ENCODE measurements at regions not wholly inside any gene's neighbourhood (a gene's known extent, or its start where the extent isn't known, plus 50 kb on each side); places are given as distances from the start of the nearest gene placed in this dataset.

DNA sequence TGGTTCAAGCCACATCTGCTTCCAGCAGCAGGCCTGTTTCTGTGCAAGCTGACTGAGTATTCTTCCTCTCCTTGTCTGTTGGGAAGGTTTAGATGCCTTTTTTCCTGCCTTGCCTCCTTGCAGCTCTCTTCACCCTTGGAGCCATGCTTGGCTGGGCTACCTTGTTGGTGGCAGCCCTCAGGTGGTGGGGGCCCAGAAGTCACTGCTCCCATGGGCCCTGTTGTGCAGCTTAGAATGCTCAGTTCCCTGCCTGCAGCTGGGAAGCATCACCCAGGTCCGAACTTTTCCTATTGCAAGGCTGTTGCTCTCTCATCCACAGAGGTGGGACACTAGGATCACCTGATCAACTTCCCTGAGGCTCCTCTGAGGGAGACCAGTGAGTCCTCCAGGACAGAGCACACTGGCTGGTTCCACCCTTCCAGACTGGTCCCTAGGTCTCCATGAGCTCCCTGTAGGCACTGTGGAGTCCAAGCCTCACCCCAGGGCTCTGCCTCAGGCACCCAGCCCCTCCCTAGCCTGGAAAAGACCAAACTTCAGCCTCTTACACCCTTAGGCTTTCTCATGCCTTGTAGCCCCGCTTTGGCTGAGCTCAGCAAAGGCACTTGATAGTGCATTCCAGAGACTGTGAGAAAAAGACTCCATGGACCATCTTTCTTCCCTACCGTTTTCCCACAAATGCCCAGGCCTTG is 219.3 kb upstream of the SH3BP4 start:
- no peak for DNase-seq (ENCODE audit: extremely low read depth, low read depth, low spot score)

DNA sequence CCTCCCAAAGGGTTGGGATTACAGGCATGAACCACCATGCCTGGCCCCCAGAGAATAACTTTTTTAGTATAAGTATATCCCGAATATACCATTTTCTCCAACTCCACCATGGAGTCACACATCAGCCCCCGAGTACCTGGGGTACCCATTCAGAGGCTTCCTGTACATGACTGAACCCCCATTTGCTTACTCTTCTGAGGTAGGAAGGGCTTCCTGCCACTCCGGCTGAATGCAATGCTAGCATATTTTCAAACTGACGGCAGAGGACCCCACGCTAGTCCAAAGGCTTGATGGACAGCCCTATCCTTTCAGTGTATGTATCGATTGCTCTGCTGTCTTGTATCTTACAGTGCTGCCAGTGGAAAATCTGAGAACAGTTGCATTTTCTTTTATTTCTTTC is 220.6 kb upstream of the SH3BP4 start:
- no peak for DNase-seq (ENCODE audit: extremely low read depth, low read depth, low spot score)

DNA sequence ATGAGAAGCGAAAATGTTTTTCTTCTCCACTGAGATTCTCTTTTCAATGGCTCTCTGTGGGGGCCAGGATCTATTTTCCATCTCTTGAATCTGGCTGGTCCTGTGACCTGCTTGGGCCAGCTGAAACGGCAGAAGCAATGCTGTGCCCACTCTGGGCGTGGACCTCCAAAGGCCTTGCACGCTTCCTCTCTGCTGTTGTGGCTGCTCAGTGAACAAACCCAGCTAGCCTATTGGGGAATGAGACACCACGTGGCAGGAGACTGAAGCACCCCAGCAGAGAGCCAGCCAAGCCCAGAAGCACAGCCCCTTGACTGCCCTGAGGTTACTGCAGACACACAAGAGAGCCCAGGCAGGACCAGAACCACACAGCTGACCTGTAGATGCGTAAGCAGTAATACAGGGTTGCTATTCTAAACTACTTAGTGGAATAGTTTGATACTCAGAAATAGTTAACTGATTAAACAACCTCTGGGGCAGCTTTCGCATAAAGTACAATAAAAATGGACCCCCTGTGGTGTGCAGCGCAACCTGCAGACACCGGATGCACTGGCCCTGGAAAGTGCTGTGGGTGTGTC is 221.7 kb upstream of the SH3BP4 start:
- no peak for DNase-seq (ENCODE audit: extremely low read depth, low read depth, low spot score)

DNA sequence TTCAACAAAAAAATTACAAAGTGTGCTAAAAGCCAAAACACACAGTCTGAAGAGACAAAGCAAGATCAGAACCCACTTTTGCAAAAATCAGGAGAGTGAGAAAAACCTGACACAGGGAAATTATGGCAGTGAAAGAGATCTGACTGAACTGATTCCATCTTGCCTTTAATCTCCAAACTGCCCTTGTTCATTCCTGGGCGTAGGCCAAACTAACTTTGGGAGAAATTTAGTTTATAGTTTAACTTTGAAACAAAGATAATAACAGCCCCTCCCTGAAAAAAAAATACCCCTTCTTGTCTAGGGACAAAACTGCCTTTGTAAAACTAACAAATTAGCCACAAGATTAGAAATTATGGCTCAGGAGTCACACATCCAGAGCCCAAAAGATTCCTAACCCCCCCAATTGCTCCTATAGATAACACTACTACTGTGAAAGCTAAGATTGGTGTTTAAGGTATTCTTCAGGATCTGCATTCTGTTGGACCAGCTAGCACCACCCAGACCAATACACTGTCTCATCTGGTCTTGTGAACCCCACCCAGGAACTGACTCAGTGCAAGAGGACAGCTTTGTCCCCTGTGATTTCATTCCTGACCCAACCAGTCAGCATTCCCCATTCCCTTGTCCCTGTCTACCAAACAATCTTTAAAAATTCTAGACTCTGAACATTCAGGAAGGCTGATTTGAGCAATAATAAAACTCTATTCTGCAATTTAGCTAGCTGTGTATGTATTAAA is 226.1 kb upstream of the SH3BP4 start:
- no peak for DNase-seq (ENCODE audit: extremely low read depth, low read depth, low spot score)

DNA sequence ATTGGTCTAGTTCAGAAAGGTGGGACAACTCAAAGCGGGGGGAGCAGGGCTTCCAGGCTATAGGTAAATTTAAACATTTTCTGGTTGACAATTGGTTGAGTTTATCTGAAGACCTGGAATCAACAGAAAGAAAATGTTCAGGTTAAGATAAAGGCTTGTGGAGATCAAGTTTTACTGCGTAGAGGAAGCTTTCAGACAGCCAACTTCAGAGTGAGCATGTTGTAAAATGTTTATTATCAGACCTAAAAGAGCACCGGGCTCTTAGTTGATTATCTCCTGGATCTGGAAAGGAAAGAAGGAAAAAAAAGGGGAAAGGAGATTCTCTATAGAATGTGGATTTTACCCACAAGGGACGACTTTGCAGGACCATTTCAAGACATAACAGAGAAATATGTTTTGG is 227.0 kb upstream of the SH3BP4 start:
- DNase-seq (ENCODE audit: extremely low read depth, low read depth, low spot score) = no peak

DNA sequence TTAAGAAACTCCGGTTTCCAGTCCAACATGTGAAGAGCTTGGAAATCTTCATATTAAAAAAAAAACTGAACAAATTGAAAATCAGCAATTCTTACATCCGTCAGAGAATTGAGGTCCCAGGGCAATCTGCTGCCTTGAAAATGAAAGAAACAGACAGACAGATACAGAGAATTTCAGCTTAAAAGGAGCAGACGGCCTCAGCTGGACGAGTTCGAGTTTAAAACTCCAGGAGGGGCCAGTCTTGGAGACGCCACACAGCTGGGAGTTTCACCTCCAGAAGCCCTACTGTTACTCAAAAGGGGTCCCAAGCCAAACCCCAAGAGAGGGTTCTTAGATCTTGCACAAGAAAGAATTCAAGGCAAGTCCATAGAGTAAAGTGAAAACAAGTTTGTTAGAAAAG is 226.5 kb upstream of the ARL4C start:
- DNase-seq (ENCODE audit: extremely low read depth, low read depth, low spot score) = no peak

DNA sequence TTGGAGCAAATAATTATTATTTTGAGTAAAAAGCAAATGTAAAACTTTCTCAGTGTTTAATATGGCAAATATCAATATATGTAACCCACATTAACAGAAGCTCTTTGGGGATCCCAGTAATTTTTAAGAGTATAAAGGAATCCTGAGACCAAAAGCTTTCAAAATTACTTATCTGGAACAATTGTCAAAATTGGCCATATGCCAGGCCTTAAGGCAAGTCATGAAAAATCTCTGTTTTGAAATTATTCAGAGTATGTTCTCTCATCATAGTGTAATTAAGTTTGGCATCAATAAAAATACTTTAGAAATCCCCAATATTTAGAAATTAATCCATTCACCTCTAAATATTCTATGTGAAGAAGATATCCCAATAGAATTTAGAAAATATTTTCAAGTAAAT is 225.3 kb upstream of the ARL4C start:
- no peak for DNase-seq (ENCODE audit: extremely low read depth, low read depth, low spot score)

DNA sequence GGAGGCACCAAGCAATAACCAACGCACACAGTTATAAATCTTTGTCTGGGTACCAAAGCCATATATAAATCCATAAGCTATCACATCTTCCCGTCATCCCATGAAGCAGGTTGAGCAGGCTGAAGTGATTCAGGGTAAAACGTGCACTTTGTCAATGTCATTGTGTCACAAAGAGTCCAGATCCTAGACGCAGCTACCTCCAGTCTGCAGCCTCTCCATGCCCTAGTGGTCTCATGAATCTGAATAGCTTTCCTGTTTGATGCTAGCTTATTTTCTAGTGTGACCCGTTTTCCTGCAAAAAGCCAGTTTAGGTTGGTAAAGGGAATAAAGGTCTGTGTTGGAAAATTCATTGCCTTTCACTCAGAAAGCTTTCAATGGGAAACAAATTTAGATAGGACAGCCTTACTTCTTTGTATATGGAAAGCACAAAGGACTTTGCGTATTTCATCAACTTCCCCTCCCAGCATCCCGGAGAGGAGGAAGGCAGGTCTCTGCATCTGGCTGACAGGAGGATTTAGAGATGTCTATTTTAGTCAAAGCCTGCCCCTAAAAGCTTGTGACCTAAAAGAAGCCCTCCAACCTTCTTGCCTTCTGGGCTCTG is 222.3 kb upstream of the ARL4C start:
- DNase-seq (ENCODE audit: extremely low read depth, low read depth, low spot score) = no peak

DNA sequence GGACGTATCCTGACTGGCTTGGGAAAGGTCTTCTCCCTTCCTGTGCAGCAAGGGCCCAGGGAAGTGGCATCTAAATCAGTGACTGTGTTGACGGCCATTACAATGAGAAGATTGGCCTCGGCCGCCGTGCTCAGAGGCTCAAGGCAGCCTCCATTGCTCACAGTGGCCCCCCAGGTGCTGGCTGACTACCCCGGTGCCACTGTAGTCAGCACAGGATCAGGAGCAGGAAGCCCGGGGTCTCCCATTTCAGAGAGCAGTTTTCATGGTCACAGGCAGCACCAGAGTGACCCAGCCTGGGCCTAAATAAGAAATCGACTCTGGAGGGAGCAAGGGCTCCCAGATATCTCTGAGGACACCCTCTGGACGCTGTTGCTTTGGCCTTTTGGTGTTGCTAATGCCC is 219.4 kb upstream of the ARL4C start:
- no peak for DNase-seq (ENCODE audit: extremely low read depth, low read depth, low spot score)

DNA sequence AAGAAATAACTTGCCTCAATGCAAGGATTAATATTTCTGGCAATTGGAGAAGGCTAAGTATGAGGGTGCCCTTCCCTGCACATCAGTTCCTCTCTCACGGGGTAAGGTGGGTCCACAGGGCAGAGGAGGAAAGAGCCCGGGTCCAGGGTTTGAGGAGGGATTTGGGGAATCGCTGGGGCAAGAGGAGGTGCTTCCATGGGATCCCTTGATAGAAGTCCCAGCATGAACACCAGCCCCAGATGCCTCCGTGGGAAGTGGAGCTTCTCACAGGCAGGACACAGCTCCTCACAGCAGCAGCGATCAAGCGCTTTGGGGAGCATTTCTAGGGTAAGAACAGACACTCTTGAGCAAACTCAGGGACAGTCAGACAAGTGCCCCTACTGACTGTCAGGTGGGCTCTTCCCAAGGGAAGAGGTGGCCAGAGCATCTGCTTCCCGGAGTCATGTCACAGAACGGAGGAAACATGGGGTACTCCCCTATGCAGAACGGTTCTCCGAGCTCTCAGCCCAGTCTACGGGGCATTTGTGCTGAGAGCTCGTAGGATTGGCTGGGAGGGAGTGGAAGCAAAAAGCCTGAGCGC is 218.9 kb upstream of the ARL4C start:
- DNase-seq (ENCODE audit: extremely low read depth, low read depth, low spot score) = no peak

DNA sequence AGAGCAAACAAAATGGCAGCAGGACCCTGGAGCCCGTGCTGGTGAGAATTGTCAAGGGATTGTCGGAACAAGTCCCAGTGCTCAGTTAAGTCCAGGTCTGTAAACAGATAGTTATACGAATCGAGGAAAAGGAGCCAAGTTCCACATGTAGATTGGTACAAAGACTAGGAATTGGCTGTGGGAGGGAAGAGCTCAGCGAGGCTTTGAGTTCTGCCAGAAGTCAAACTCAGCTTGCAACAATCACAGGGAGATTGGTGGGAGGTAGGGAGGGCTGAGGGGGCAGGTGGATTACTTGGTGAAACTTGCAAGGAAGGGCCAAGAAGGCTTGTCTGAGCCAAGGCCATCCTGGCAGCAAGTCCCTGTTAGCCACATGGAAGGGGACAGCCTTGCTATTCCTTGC is 217.8 kb upstream of the ARL4C start:
- no peak for DNase-seq (ENCODE audit: extremely low read depth, low read depth, low spot score)

DNA sequence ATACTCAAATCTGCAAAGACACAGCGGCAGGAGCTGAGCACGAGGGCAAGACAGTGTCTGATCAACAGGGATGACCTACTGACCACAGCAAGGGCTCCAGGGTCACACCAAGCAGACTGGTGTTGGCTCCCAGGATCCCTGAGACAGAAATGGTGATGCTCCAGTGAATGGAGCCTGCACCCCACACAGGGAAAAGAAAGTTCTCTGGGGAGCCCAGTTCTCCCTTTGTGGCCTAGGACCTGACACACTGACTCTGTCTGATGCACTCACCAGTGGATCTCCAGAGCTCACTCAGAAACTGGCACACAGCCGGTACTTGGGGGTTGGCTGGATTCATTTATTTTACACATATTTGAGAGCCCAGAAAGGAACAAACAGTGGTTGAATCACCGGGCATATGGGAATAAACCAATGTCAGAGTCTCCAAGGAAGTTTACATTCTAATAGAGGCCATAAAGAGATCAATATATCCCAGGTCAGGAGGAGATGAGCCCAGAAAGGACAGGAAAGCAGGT is 215.6 kb upstream of the ARL4C start:
- DNase-seq (ENCODE audit: extremely low read depth, low read depth, low spot score) = no peak

DNA sequence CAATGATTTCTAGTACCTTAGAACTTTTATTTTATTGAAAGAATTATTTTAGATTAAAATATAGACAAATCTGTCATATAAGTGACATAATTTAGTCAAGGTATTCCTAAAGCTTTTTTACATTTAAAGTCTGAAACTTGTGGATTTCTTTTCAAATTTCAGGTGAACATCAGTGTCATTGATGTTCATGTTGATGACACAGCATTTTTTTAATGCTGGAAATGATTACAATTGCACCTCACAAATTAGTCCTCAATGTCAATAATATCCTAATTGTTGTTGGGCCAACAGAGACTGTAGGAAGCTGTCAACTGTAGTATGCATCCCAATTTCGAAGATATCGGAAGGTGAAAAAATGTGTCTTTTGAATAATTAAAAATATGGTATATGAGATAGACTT is 214.4 kb upstream of the ARL4C start:
- no peak for DNase-seq (ENCODE audit: extremely low read depth, low read depth, low spot score)

DNA sequence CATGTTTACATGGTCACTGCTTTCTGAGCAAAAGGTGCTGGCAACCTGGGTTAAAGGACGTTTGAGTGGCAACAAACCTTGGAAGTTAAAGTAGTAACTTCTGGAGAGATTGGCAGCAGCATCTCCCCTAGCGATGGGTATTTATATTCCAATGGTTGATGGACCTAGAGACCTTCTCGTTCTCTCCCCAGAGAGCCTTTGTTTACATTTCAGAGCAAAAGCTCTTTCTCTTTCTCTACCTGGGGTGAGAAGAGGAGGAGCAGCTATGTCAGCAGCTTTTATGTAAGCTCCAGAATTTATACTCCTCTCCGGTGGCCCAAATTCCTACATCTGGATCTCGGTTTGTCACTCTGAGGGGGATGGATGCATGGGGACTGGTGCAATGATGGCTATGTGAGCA is 213.7 kb upstream of the ARL4C start:
- no peak for DNase-seq (ENCODE audit: extremely low read depth, low read depth, low spot score)

DNA sequence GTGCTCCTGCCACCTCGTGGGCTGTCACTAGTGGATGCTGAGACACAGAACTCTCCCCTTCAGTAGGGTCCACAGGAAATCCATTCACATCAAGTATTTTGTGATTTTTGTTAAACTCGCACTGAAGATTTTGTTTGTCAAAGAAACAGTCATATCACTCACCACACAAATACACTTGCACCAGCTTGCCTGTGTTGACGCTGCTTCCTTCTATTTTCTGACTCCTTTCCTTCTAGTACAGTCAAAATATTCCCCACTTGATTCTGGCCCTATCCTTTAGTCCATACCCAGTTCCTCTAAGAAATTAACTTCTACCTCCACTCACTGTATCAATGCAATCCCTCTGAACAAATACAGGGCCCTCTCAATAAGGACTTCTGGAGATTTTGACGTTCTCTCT is 213.2 kb upstream of the ARL4C start:
- DNase-seq (ENCODE audit: extremely low read depth, low read depth, low spot score) = no peak

DNA sequence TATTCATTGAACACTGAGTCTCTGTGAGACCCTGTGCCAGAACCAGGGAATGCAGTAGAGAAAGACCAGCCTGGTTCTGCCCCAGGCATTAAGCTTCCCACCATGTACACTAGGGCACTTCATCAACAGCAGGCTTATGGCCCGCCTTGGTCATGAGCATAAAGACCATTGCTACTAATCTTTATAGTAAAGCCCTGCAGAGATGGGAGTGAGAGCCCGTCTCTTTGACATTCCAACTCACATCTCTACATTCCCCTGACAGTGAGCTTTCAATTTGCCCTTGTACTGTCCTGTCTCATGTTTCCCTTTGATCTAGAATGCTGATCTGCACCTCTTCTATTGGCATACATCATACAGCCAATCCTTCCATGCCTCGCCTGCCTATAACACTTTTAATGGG is 211.8 kb upstream of the ARL4C start:
- DNase-seq (ENCODE audit: extremely low read depth, low read depth, low spot score) = no peak

DNA sequence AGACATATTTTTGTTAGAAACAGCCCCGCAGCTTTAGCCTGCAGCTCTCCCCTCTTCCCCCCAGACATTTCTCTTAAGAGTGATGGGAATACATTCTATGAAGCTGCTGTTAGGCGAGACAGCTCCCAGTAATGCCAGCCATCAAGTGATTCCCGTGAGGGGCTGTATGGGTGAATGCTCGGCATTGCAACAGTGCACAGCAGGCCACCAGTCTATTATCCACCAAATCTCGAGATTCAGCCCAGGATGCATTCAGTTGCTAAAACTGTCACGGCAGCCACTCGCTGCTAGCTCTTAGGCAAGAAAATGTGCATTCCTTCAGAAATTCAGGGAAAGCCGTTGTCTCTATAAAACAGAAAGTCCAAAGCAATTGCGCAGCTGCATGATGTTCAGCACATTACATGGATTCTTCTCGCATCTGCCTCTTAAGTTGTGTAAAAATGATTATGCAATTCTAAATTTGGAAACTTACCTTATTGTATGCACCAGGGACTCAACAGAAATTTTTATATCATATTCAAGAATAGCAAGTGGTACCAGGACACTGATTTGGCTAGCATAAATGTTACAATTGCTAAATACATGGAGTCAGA is 211.3 kb upstream of the ARL4C start:
- DNase-seq (ENCODE audit: extremely low read depth, low read depth, low spot score) = no peak

DNA sequence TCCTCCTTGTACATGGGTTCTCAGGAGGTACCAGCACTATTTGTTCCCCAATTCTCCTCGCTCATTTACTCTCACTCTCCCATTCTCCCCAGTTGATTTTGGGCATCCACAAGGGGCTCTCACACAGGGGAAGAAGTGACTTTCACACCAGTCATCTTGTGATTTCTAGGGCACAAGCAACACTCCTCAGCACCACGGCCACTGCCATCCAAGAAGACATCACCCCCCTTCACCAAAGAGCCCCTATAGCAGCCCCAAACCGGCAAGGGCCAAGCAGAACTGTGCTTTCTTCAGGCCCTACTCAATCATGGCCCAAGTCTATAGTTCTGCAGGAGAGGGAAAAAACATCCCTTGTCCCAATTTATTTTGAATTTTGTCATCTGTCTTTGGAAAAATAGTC is 209.2 kb upstream of the ARL4C start:
- DNase-seq (ENCODE audit: extremely low read depth, low read depth, low spot score) = no peak

DNA sequence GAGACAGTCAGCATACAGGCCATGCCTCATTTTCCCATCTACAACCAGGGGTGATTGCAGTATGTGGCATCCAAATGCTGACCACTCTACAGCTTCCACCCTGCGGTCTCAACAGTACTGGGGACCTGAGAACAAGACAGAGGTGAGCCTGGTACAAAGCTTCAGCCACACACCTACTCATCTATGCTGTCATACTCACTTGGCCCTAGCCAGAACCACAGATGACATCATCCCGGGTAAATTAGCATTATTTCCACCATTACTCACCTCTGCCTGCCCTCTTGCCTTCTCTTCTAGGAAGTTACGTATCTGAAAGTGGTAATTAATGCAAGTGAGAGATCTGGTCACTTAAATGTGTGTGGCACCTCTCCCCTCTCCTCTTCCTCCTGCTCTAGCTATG is 208.2 kb upstream of the ARL4C start:
- no peak for DNase-seq (ENCODE audit: extremely low read depth, low read depth, low spot score)

DNA sequence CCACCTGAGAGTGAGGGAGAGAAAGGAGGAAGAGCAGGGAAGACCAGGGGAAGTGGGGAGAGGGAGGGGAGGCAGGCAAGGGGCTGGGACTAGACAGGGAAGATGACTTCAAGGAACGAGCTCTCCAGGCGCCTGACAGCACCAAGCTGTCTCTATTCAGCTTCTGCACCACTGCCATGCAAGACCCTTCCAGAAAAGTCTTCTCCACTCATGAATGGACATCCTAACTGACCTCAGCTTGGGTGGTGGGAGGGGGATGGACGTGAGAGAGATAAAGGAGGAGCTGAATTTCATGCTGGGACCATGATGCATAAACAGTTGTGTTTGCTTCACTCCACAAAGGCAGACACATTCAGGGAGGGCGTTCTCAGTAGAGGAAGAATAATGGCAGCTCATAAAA is 206.4 kb upstream of the ARL4C start:
- no peak for DNase-seq (ENCODE audit: extremely low read depth, low read depth, low spot score)

DNA sequence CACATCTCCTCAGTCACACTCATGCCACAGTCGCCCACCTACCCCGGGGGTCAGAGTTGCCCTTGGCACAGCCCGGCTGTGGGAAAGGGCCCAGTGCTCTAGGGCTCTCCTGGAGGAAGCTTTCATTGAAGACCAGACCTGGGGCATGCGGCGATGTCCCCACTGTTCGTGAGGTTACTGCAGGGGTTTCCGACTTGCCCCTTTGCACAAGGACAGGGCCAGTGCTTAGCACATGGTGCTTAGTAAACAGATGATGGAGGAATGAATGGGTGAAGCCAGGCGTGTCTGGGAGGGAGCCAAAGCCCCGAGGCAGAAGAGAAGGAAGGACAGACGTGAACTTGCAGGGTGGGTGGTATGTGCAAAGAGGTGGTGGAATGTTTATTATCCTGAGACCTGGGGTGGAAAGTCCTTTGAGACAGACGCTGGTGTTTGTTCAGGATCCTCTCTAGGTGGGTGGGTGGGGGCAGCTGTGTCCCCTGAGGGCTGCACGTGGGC is 205.9 kb upstream of the ARL4C start:
- DNase-seq (ENCODE audit: extremely low read depth, low read depth, low spot score) = no peak

All from glomerular endothelial cell (primary cell).